GM12872 (cell line): ENCODE measurements at regions not wholly inside any gene's neighbourhood (a gene's known extent, or its start where the extent isn't known, plus 50 kb on each side); places are given as distances from the start of the nearest gene placed in this dataset.

Experiments
- CTCF ChIP-seq: IDR thresholded peaks from 3 replicates; pipeline ENCODE4 v1.5.1; 2011; ENCODE audit warnings: low read depth, mild to moderate bottlenecking, low read length, moderate library complexity; ENCODE audit not compliant: insufficient read depth

- no peak for TF ChIP-seq CTCF
Measured at GRCh38 chr5:158502686-158503085, 597.0 kb downstream of the EBF1 start.

DNA sequence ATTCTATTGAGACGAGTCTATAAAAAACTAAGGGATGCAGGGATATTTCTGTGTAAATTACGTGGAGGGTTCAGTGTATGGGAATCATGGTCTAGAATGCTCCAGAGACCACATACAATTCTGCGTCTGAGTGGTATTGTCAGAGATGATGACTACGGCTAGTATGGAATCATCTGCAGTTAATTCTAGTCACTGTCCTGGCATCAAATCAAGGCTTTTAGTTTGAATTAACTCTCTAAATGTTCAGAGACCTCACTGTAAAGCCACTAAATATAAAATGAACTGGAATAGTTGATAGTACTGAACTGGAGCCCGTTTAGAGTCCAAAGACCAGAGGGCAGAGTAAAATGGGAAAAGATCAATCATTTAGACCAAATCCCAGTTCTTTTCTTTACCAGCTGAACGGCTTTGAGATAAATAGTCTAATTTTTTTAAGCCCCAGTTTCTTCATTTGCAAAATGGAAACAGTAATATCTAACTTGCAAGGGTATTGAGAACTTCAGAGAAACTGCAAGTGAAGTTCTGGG, 599.8 kb downstream of the EBF1 start:
- TF ChIP-seq CTCF: no peak

DNA sequence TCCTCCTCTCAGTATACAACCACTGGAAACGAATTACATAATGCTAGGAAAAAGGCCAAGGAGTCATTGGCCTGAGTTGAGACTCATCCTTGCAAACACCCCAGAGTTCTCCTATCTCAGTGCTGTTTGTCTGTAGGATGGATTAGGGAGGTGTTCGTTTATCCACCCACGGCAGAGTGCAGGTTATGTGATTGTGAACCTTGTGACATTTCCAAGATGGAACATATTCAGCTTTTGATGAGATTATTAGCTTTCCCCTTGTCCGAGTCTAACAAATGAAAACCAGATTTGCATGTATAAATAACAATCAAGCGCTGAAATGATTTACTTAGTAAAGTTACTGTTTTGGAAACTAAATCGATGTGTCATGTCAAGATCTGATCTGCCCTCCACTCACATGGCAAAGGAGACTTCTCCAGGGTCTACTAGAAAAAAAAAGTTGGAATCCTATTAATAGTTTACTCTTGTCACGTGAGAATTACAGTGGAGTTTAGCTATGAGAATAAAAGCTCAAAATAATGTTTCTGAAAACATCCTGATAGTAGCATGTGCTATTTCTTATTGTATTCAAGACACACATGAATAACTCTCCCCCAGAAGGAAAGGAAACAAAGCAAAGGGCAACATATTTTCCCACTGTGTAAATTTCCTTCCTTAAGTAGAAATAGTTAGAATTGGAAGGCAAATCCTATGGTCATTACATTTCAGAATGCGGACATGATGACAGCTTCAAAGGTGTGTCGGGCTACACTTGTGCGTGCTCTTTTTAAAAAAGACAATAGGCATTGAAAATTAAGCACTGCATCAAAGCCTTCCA, 600.4 kb downstream of the EBF1 start:
- TF ChIP-seq CTCF: no peak

DNA sequence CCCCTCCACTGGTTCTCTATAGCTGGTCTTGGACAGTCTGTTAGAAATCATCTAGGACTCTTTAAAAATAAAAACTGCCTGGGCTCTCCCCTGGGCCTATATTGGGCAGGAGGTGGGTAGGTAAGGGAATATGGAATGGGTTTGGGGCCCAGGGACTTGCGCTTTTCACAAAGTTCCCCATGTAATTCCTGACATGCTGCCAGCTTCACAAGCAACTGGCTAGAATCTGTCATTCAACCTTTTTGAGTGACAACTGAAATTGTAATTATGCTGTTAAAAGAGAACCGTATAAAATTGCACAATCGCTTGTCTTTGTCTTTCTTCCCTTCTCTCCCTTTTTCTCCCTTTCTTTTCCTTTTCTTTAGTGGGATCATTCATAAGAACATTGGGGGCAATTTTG, 603.1 kb downstream of the EBF1 start:
- TF ChIP-seq CTCF: no peak

DNA sequence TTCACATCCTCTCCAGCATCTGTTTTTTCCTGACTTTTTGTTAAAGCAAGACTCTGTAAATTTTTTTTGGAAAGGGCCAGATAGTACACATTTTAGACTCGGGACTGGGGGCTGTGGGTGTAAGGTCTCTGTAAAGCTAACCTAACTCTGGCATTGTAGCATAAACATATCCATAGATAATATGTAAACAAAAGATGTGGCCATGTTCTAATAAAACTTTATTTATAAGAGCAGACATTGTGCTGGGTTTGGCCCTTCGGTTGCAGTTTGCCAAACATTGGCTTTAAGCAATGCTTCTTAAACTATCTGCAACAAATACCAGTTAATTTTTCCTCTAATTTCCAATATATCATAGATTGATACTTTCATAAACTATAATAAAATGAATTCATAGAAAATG, 605.2 kb downstream of the EBF1 start:
- no peak for TF ChIP-seq CTCF

DNA sequence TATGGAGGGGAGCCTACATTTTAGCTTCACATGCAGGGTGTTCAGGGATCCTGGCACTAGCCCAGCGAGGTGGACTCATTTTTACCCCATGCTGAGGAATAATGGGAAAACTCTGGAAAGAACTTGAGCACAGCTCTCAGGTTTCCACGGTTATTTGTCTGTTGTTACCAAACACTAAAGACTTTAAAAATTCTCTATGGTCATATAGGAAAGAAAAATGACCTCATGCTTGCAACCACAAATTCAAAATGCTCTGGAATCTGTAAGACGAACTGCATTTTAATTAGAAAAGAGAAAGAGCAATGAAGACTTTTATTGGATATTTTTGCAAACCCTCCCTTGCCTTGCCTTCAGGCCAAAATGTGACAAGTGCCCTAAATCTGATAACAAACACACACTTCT, 606.9 kb downstream of the EBF1 start:
- no peak for TF ChIP-seq CTCF

DNA sequence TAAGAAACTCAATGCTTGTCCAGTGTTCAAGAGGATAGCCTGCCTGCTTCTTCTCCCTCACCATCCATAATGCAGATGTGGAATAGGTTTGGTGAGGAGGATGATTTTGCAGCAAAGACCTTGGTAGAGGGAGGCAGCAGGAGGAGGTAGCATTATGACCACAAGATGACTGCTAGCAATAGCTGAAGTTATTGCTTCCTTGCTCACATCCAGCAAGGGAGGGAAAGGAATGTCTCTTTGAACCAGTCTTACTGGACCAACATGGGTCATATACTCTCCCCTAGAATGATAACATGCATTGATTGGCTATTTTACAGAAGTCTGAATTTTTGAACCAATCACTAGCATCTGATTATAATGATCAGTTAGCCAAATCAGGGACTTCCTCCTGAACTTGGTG, 607.6 kb downstream of the EBF1 start:
- no peak for TF ChIP-seq CTCF

DNA sequence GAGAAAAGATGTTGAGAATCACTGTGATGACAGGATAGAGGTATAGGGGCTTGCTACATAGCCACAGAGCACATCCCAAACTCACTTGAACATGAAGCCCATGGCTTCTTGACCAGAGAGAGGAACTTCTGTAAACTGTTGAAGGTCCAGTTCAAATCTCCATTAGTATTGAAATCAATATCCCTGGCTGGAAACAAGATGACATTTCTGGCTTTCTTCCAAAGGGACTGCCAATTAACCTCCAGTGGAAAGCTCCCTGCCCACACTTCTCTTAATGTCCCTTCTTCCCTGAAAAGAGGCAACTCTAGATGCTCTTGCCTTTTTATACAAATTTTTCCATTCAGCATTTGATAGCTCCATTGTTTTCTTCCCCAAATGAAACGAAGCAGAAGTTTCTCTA, 612.1 kb downstream of the EBF1 start:
- no peak for TF ChIP-seq CTCF
